H1 (cell line): ENCODE measurements at regions not wholly inside any gene's neighbourhood (a gene's known extent, or its start where the extent isn't known, plus 50 kb on each side); places are given as distances from the start of the nearest gene placed in this dataset.

Experiments
- CTCF ChIA-PET: fragments of 300-600 bp; sonication (Branson Sonifier 250); formaldehyde crosslinking; loops from one replicate; lab custom pipeline; 2021; ENCODE audit not compliant: partially characterized antibody; lab: Charles Lee
- POLR2A ChIA-PET: fragments of 300-600 bp; sonication (Branson Sonifier 250); formaldehyde crosslinking; loops from one replicate; lab custom pipeline; 2021; ENCODE audit warnings: inconsistent platforms; ENCODE audit not compliant: partially characterized antibody; lab: Charles Lee
- DNase-seq, 2 experiments: peaks; one replicate each; pipeline versions ENCODE4 v3.0.0 to v3.0.0-alpha.2; 2010 to 2022; ENCODE audit warnings: low spot score in 2 of 2, low read depth in 1 of 2, mixed read lengths in 1 of 2
- FAIRE-seq: peaks from 2 replicates; lab custom pipeline; 2011; peaks lifted over from hg19 to GRCh38; lab: Jason Lieb, UNC
- H2AFZ ChIP-seq: 2 replicates; pipeline ENCODE4 v1.8.1; 2012; ENCODE audit warnings: low read length, inconsistent platforms
- H2AK5ac ChIP-seq: 2 replicates; pipeline ENCODE4 v1.6.1; 2013; ENCODE audit warnings: low read depth, low read length
- H2BK120ac ChIP-seq: replicated peaks from 2 replicates; pipeline ENCODE3; 2013; ENCODE audit warnings: low read depth, low read length, inconsistent platforms
- H2BK12ac ChIP-seq: 2 replicates; pipeline ENCODE4 v1.6.1; 2013; ENCODE audit warnings: low read depth, low read length
- H2BK15ac ChIP-seq: 2 replicates; pipeline ENCODE4 v1.6.1; 2013; ENCODE audit warnings: low read length
- H2BK20ac ChIP-seq: 2 replicates; pipeline ENCODE4 v1.6.1; 2013; ENCODE audit warnings: low read length
- H2BK5ac ChIP-seq: 2 replicates; pipeline ENCODE4 v1.6.1; 2013; ENCODE audit warnings: low read depth, low read length
- H3K14ac ChIP-seq: 2 replicates; pipeline ENCODE4 v1.6.1; 2013; ENCODE audit warnings: inconsistent platforms; ENCODE audit not compliant: insufficient read length
- H3K18ac ChIP-seq: 2 replicates; pipeline ENCODE4 v1.6.1; 2013; ENCODE audit warnings: low read length; ENCODE audit errors: extremely low read depth
- H3K23ac ChIP-seq: 2 replicates; pipeline ENCODE4 v1.6.1; 2013; ENCODE audit warnings: inconsistent platforms; ENCODE audit not compliant: insufficient read length
- H3K23me2 ChIP-seq: 2 replicates; pipeline ENCODE4 v1.6.1; 2013; ENCODE audit warnings: low read depth, low read length
- H3K27ac ChIP-seq: 2 replicates; pipeline ENCODE4 v1.6.1; 2011; ENCODE audit warnings: low read depth, low read length, inconsistent platforms
- H3K27me3 ChIP-seq, 4 experiments: replicated peaks in 1 of 4; 1 replicate in 1 of 4; 2 replicates in 3 of 4; pipeline versions ENCODE4 v1.6.1 to v1.8.1; 2011 to 2013; ENCODE audit warnings: low read length in 3 of 4, mild to moderate bottlenecking in 3 of 4, inconsistent platforms in 2 of 4, mixed read lengths in 2 of 4, moderate library complexity in 1 of 4; ENCODE audit not compliant: control insufficient read depth in 3 of 4, insufficient read depth in 3 of 4; ENCODE audit errors: extremely low read depth in 1 of 4
- H3K36me3 ChIP-seq, 4 experiments: 2 replicates each; pipeline versions ENCODE4 v1.6.1 to v1.8.1; 2011 to 2013; ENCODE audit warnings: mild to moderate bottlenecking in 4 of 4, low read length in 3 of 4, moderate library complexity in 2 of 4, control low read depth in 1 of 4, inconsistent platforms in 1 of 4; ENCODE audit not compliant: insufficient read depth in 4 of 4, control insufficient read depth in 2 of 4
- H3K4ac ChIP-seq: replicated peaks from 2 replicates; pipeline ENCODE3; 2013; ENCODE audit warnings: low read length, low read depth, mixed read lengths, inconsistent platforms; ENCODE audit not compliant: insufficient read length
- H3K4me1 ChIP-seq, 4 experiments: replicated peaks in 1 of 4; 1 replicate in 1 of 4; 2 replicates in 3 of 4; pipeline versions ENCODE4 v1.6.1 to v1.8.1; 2011 to 2013; ENCODE audit warnings: low read length in 3 of 4, inconsistent platforms in 2 of 4, mixed read lengths in 1 of 4; ENCODE audit not compliant: insufficient read depth in 4 of 4, control insufficient read depth in 3 of 4
- H3K4me2 ChIP-seq, 2 experiments: 2 replicates each; pipeline versions ENCODE4 v1.6.1 to v1.8.1; 2011 to 2013; ENCODE audit warnings: low read depth in 2 of 2, low read length in 2 of 2, control low read depth in 1 of 2, inconsistent platforms in 1 of 2, mild to moderate bottlenecking in 1 of 2; ENCODE audit not compliant: insufficient read depth in 1 of 2
- H3K4me3 ChIP-seq, 4 experiments: fragments of 200-600, 300-600 bp in 1 of 4; sonication (generic), shearing (Covaris generic), sonication (Bioruptor Twin) in 1 of 4; 2 replicates each; pipeline versions ENCODE4 v1.5.1 to v1.8.1; 2011 to 2016; ENCODE audit warnings: low read length in 4 of 4, low read depth in 3 of 4, control low read depth in 2 of 4, inconsistent platforms in 2 of 4, mild to moderate bottlenecking in 2 of 4, mixed read lengths in 1 of 4, moderate library complexity in 1 of 4; ENCODE audit not compliant: insufficient read depth in 2 of 4; ENCODE audit errors: extremely low read depth in 1 of 4
- H3K56ac ChIP-seq: replicated peaks from 2 replicates; pipeline ENCODE3; 2013; ENCODE audit warnings: low read depth, mild to moderate bottlenecking, mixed read lengths, low read length, inconsistent platforms; ENCODE audit not compliant: insufficient read length
- H3K79me1 ChIP-seq: 2 replicates; pipeline ENCODE4 v1.6.1; 2013; ENCODE audit warnings: low read depth, low read length, control low read depth
- H3K79me2 ChIP-seq, 2 experiments: 2 replicates each; pipeline versions ENCODE4 v1.6.1 to v1.8.1; 2012 to 2013; ENCODE audit warnings: low read length in 2 of 2, mild to moderate bottlenecking in 2 of 2, inconsistent platforms in 1 of 2; ENCODE audit not compliant: insufficient read depth in 2 of 2, control insufficient read depth in 1 of 2
- H3K9ac ChIP-seq, 4 experiments: replicated peaks in 1 of 4; 1 replicate in 1 of 4; 2 replicates in 3 of 4; pipeline versions ENCODE4 v1.6.1 to v1.8.1; 2011 to 2013; ENCODE audit warnings: low read depth in 3 of 4, low read length in 3 of 4, control low read depth in 2 of 4, mild to moderate bottlenecking in 2 of 4, moderate library complexity in 2 of 4, inconsistent platforms in 1 of 4; ENCODE audit errors: extremely low read depth in 1 of 4
- H3K9me3 ChIP-seq, 2 experiments: 2 replicates each; pipeline versions ENCODE4 v1.6.1 to v1.8.1; 2012 to 2013; ENCODE audit warnings: mild to moderate bottlenecking in 2 of 2, moderate library complexity in 2 of 2, control low read depth in 1 of 2, inconsistent platforms in 1 of 2, low read depth in 1 of 2, low read length in 1 of 2, mixed read lengths in 1 of 2; ENCODE audit not compliant: insufficient read depth in 2 of 2
- H4K20me1 ChIP-seq, 2 experiments: replicated peaks in 1 of 2; 2 replicates each; pipeline versions ENCODE3 to v1.8.1; 2011 to 2013; ENCODE audit warnings: inconsistent platforms in 2 of 2, low read length in 2 of 2, mild to moderate bottlenecking in 1 of 2; ENCODE audit not compliant: insufficient read depth in 2 of 2, control insufficient read depth in 1 of 2
- H4K5ac ChIP-seq: 2 replicates; pipeline ENCODE4 v1.6.1; 2013; ENCODE audit warnings: low read length, low read depth, mixed read lengths, inconsistent platforms; ENCODE audit not compliant: insufficient read length
- H4K8ac ChIP-seq: 2 replicates; pipeline ENCODE4 v1.8.0; 2013; ENCODE audit warnings: mild to moderate bottlenecking, moderate library complexity, low read length, inconsistent platforms; ENCODE audit not compliant: insufficient read depth; ENCODE audit errors: extremely low read depth
- H4K91ac ChIP-seq: replicated peaks from 2 replicates; pipeline ENCODE3; 2013; ENCODE audit warnings: low read length, mixed read lengths, inconsistent platforms; ENCODE audit not compliant: insufficient read length
- HDAC6 ChIP-seq: IDR thresholded peaks from one replicate; pipeline ENCODE4 v1.7.1; 2012; ENCODE audit warnings: low read depth, mild to moderate bottlenecking, inconsistent platforms, low read length, moderate library complexity
- NRF1 ChIP-seq: IDR thresholded peaks from 2 replicates; pipeline ENCODE4 v1.6.1; 2011; ENCODE audit warnings: mild to moderate bottlenecking, low read depth, low read length, improper control_type of control experiment
- RBBP5 ChIP-seq: IDR thresholded peaks from 2 replicates; pipeline ENCODE4 v1.7.1; 2012; ENCODE audit warnings: low read depth, mild to moderate bottlenecking, inconsistent platforms, low read length, moderate library complexity, borderline replicate concordance
- SIX5 ChIP-seq: IDR thresholded peaks from 2 replicates; pipeline ENCODE4 v1.6.1; 2011; ENCODE audit warnings: mild to moderate bottlenecking, low read depth, low read length
- TBP ChIP-seq: IDR thresholded peaks from 2 replicates; pipeline ENCODE4 v1.6.1; 2011; ENCODE audit warnings: low read depth, low read length, improper control_type of control experiment
- WGBS, 2 experiments: shearing (Covaris generic) in 1 of 2; methylation state at CpG; one replicate each; pipeline versions ENCODE4 v1.1.6 to v1.1.7; 2013 to 2015; ENCODE audit warnings: low lambda C conversion rate in 2 of 2, mixed read lengths in 2 of 2, inconsistent platforms in 1 of 2, low coverage in 1 of 2, missing lambda C conversion rate in 1 of 2; ENCODE audit not compliant: insufficient replicate concordance in 2 of 2, insufficient coverage in 1 of 2, insufficient read length in 1 of 2; ENCODE audit errors: extremely low coverage in 1 of 2, missing lambda C conversion rate in 1 of 2; 5-methylcytosine and 5-hydroxymethylcytosine counted together
- TF ChIP-seq, protein P1 (sequence below): IDR thresholded peaks from 2 replicates; pipeline ENCODE4 v1.6.1; 2012; ENCODE audit warnings: inconsistent platforms

DNA sequence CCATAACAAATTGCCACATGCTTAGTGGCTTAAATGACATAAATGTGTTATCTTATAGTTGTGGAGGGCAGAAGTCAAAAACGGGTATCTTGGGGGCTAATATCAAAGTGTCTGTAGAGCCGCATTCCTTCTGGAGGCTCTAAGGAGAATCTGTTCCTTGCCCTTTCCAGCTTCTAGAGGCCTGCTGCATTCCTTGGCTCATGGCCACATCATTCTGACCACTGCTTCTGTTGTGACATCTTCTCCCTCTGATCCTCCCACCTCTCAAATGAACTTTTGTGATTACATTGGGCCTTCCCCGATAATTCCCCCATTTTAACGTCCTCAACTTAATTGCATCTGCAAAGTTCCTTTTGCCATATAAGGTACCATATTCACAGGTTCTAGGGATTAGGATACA, 76.1 kb downstream of the CYP26A1 start:
- H2BK15ac ChIP-seq = no peak overlapping the region
- no peaks in the 10 kb centered on the region for H3K23me2 ChIP-seq
- H2AK5ac ChIP-seq = no peak overlapping the region
- POLR2A ChIA-PET = no interaction called here
- H2BK20ac ChIP-seq = no peak overlapping the region
- no peak overlapping the region for H4K91ac ChIP-seq
- H3K4me1 ChIP-seq = peaks cover 0 to 6% (median 0%) of the 10 kb centered on the region in 4 experiments; a peak in 1 of 7 replicates
- H3K36me3 ChIP-seq = no peaks in the 10 kb centered on the region
- no peak overlapping the region for H3K4me2 ChIP-seq
- no peaks in the 10 kb centered on the region for H4K20me1 ChIP-seq
- H3K18ac ChIP-seq = no peak overlapping the region
- H3K79me1 ChIP-seq = no peaks in the 10 kb centered on the region
- H3K14ac ChIP-seq = no peak overlapping the region
- H3K9me3 ChIP-seq = peaks cover 4 to 10% of the 10 kb centered on the region in 2 experiments; a peak in 2 of 4 replicates
- no peak overlapping the region for H3K4ac ChIP-seq
- H3K4me3 ChIP-seq = no peak overlapping the region
- no peaks in the 10 kb centered on the region for H3K27me3 ChIP-seq
- no peak overlapping the region for H3K23ac ChIP-seq
- no peak overlapping the region for H2BK5ac ChIP-seq
- no peak overlapping the region for H2BK12ac ChIP-seq
- no peaks in the 10 kb centered on the region for H3K79me2 ChIP-seq
- no peak for TF ChIP-seq NRF1
- TF ChIP-seq, protein P1, sequence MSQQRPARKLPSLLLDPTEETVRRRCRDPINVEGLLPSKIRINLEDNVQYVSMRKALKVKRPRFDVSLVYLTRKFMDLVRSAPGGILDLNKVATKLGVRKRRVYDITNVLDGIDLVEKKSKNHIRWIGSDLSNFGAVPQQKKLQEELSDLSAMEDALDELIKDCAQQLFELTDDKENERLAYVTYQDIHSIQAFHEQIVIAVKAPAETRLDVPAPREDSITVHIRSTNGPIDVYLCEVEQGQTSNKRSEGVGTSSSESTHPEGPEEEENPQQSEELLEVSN = no peak
- TF ChIP-seq TBP = no peak
- no peak for TF ChIP-seq SIX5
- no peak for TF ChIP-seq HDAC6
- TF ChIP-seq RBBP5 = no peak
- no peak overlapping the region for H4K8ac ChIP-seq
- no peak overlapping the region for H2BK120ac ChIP-seq
- no peak overlapping the region for H4K5ac ChIP-seq
- H2AFZ ChIP-seq = no peak overlapping the region
- DNase-seq (no peak), FAIRE-seq (no peak)
- H3K9ac ChIP-seq = no peak overlapping the region
- CTCF ChIA-PET = interaction anchor here (0.6 kb wide), 1 partner anchor 108 kb away, joined by 3 read pairs; no protein-coding TSS in a partner anchor
- no peak overlapping the region for H3K27ac ChIP-seq
- 90% methylated on average over 4 of the region's 4 CpGs; no CpG with 5 or more reads in 1 of the 2 experiments for WGBS, 2 experiments
- no peak overlapping the region for H3K56ac ChIP-seq
